PFSK-1 (cell line): ENCODE measurements at regions not wholly inside any gene's neighbourhood (a gene's known extent, or its start where the extent isn't known, plus 50 kb on each side); places are given as distances from the start of the nearest gene placed in this dataset.

Experiments
- FOXP2 ChIP-seq: optimal IDR thresholded peaks from 2 replicates; pipeline ENCODE3; 2011; ENCODE audit warnings: borderline replicate concordance, control low read depth, inconsistent platforms; ENCODE audit not compliant: insufficient read depth; ENCODE audit errors: extremely low read length, extremely low read depth
- POLR2AphosphoS5 ChIP-seq: IDR thresholded peaks from 2 replicates; pipeline ENCODE4 v1.6.1; 2012; ENCODE audit warnings: low read depth, mild to moderate bottlenecking, control low read depth, low read length, moderate library complexity
- SIN3A ChIP-seq: IDR thresholded peaks from 2 replicates; pipeline ENCODE4 v1.6.1; 2012; ENCODE audit warnings: mild to moderate bottlenecking, low read length, moderate library complexity, borderline replicate concordance; ENCODE audit not compliant: insufficient read depth

GRCh38 chr19:31214997-31215396 is 134.2 kb downstream of the TSHZ3 start:
- TF ChIP-seq SIN3A: no peak
- no peak for TF ChIP-seq POLR2AphosphoS5
- TF ChIP-seq FOXP2: no peak
